Gastrocnemius medialis (tissue), 4 donors: ENCODE measurements at regions not wholly inside any gene's neighbourhood (a gene's known extent, or its start where the extent isn't known, plus 50 kb on each side); places are given as distances from the start of the nearest gene placed in this dataset.

Experiments used
- ATAC-seq, 2 donors: fragments of 150-250 bp; one replicate each; pipeline ENCODE4 v1.9.1; 2016
- DNase-seq, 2 donors: peaks; one replicate each; pipeline ENCODE4 v3.0.0-alpha.2; 2019
- H3K27ac ChIP-seq, 4 donors: fragments of 200-600 bp; sonication (generic); 1 replicate in 1 of 4; 2 replicates in 3 of 4; pipeline ENCODE4 v1.5.1; 2016 to 2018; ENCODE audit warnings: mild to moderate bottlenecking in 2 of 4, moderate library complexity in 1 of 4
- H3K27me3 ChIP-seq, 3 donors: fragments of 200-600 bp; sonication (generic) in 2 of 3; 1 replicate in 1 of 3; 2 replicates in 2 of 3; pipeline versions ENCODE4 v1.5.1 to v1.6.0; 2016 to 2019; ENCODE audit warnings: mild to moderate bottlenecking in 1 of 3, moderate library complexity in 1 of 3
- H3K36me3 ChIP-seq, 2 donors: fragments of 200-600 bp; sonication (generic) in 1 of 2; one replicate each; pipeline ENCODE4 v1.5.1; 2017 to 2018
- H3K4me1 ChIP-seq, 2 donors: fragments of 200-600 bp; sonication (generic) in 1 of 2; one replicate each; pipeline ENCODE4 v1.5.1; 2016 to 2017; ENCODE audit warnings: mild to moderate bottlenecking in 2 of 2
- H3K4me3 ChIP-seq, 4 donors: fragments of 200-600 bp; sonication (generic) in 3 of 4; 1 replicate in 1 of 4; 2 replicates in 3 of 4; pipeline ENCODE4 v1.5.1; 2016 to 2019; ENCODE audit warnings: mild to moderate bottlenecking in 2 of 4
- H3K9me3 ChIP-seq, 3 donors: fragments of 200-600 bp; sonication (generic) in 2 of 3; 1 replicate in 1 of 3; 2 replicates in 2 of 3; pipeline ENCODE4 v1.5.1; 2016 to 2019
- POLR2A ChIP-seq, 2 donors: fragments of 450-650 bp; IDR thresholded peaks; one replicate each; pipeline ENCODE4 v1.6.1; 2017; ENCODE audit warnings: antibody characterized with exemption in 2 of 2, mild to moderate bottlenecking in 2 of 2, moderate library complexity in 2 of 2
- in situ Hi-C, 4 donors: fragments of 200-750 bp; cut with MboI; loops; one replicate each; pipeline versions ENCODE4 v1.15.0 to v1.8.0; 2017; ENCODE audit warnings: low sequenced_read_pairs in 4 of 4
- intact Hi-C: fragments of 100-400 bp; cut with DNase I; formaldehyde crosslinking; loops from one replicate; pipeline ENCODE4 v1.15.1; 2023; ENCODE audit warnings: low total_unique reads
- TF ChIP-seq, protein P1 (sequence below), 5 experiments: fragments of 450-650 bp in 3 of 5; fragments of 200-600 bp in 2 of 5; sonication (generic) in 2 of 5; IDR thresholded peaks in 4 of 5; conservative IDR thresholded peaks in 1 of 5; 1 replicate in 4 of 5; 2 replicates in 1 of 5; pipeline ENCODE4 v1.5.1; 2016 to 2019; ENCODE audit warnings: antibody characterized with exemption in 5 of 5, mild to moderate bottlenecking in 3 of 5, moderate library complexity in 3 of 5

- no peak for ATAC-seq
- Histone ChIP-seq H3K4me3 (no peak overlapping the region), H3K27ac (no peak overlapping the region), H3K27me3 (no peaks in the 10 kb centered on the region), H3K9me3 (no peaks in the 10 kb centered on the region), H3K4me1 (no peaks in the 10 kb centered on the region), H3K36me3 (no peaks in the 10 kb centered on the region)
- intact Hi-C loops (loop anchor here (2.0 kb wide), 1 partner anchor 905 kb away; no protein-coding TSS in a partner anchor), in situ Hi-C loops (loop anchor here in 3 of 4 donors (10.0 to 25.0 kb wide), 2 partner anchors 901 to 909 kb away; no protein-coding TSS in a partner anchor)
- no peak for TF ChIP-seq POLR2A (IDR thresholded peaks at IDR 0.05)
- TF ChIP-seq, protein P1, sequence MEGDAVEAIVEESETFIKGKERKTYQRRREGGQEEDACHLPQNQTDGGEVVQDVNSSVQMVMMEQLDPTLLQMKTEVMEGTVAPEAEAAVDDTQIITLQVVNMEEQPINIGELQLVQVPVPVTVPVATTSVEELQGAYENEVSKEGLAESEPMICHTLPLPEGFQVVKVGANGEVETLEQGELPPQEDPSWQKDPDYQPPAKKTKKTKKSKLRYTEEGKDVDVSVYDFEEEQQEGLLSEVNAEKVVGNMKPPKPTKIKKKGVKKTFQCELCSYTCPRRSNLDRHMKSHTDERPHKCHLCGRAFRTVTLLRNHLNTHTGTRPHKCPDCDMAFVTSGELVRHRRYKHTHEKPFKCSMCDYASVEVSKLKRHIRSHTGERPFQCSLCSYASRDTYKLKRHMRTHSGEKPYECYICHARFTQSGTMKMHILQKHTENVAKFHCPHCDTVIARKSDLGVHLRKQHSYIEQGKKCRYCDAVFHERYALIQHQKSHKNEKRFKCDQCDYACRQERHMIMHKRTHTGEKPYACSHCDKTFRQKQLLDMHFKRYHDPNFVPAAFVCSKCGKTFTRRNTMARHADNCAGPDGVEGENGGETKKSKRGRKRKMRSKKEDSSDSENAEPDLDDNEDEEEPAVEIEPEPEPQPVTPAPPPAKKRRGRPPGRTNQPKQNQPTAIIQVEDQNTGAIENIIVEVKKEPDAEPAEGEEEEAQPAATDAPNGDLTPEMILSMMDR (IDR thresholded peaks at IDR 0.05 in 4 of 5, conservative IDR thresholded peaks at IDR 0.05 in 1 of 5): peak in 3 of 5 experiments; percentile 34 to 60 (median 52)
- DNase-seq: no peak
These were observed 345.4 kb upstream of the KIRREL3 start for GRCh38 chr11:127345819-127346459.

- Histone ChIP-seq H3K27ac (no peak overlapping the region), H3K4me3 (no peak overlapping the region), H3K36me3 (no peaks in the 10 kb centered on the region), H3K4me1 (no peaks in the 10 kb centered on the region), H3K9me3 (no peaks in the 10 kb centered on the region), H3K27me3 (no peaks in the 10 kb centered on the region)
- ATAC-seq (no peak), DNase-seq (no peak)
- intact Hi-C loops: no loop called here
- in situ Hi-C loops: loop anchor here in 3 of 4 donors (10.0 to 25.0 kb wide), 2 partner anchors 896 to 903 kb away; no protein-coding TSS in a partner anchor
- no peak for TF ChIP-seq POLR2A (IDR thresholded peaks at IDR 0.05)
- TF ChIP-seq, protein P1 (IDR thresholded peaks at IDR 0.05 in 4 of 5, conservative IDR thresholded peaks at IDR 0.05 in 1 of 5): no peak
These were observed 339.9 kb upstream of the KIRREL3 start for GRCh38 chr11:127340438-127340837.

- no peak for DNase-seq
- H3K36me3 ChIP-seq: no peaks in the 10 kb centered on the region
- intact Hi-C loops (no loop called here), in situ Hi-C loops (loop anchor here in 2 of 4 donors (25.0 kb wide), 1 partner anchor 902 kb away; no protein-coding TSS in a partner anchor)
- no peak overlapping the region for H3K27ac ChIP-seq
- H3K27me3 ChIP-seq: no peaks in the 10 kb centered on the region
- H3K4me3 ChIP-seq: no peak overlapping the region
- TF ChIP-seq POLR2A (IDR thresholded peaks at IDR 0.05): no peak
- TF ChIP-seq, protein P1 (IDR thresholded peaks at IDR 0.05 in 4 of 5, conservative IDR thresholded peaks at IDR 0.05 in 1 of 5): no peak
- ATAC-seq: no peak
- no peaks in the 10 kb centered on the region for H3K9me3 ChIP-seq
- no peaks in the 10 kb centered on the region for H3K4me1 ChIP-seq
These were observed 338.8 kb upstream of the KIRREL3 start for GRCh38 chr11:127339376-127339775.

GRCh38 chr11:127338380-127339259, 338.1 kb upstream of the KIRREL3 start:
- DNase-seq (no peak), ATAC-seq (no peak)
- no peaks in the 10 kb centered on the region for H3K9me3 ChIP-seq
- in situ Hi-C loops (loop anchor here in 2 of 4 donors (25.0 kb wide), 1 partner anchor 901 kb away; no protein-coding TSS in a partner anchor), intact Hi-C loops (no loop called here)
- no peaks in the 10 kb centered on the region for H3K4me1 ChIP-seq
- H3K27ac ChIP-seq: no peak overlapping the region
- no peaks in the 10 kb centered on the region for H3K27me3 ChIP-seq
- H3K36me3 ChIP-seq: no peaks in the 10 kb centered on the region
- TF ChIP-seq, protein P1 (IDR thresholded peaks at IDR 0.05 in 4 of 5, conservative IDR thresholded peaks at IDR 0.05 in 1 of 5): no peak
- TF ChIP-seq POLR2A (IDR thresholded peaks at IDR 0.05): no peak
- H3K4me3 ChIP-seq: no peak overlapping the region
